ENCODE measurements at regions not wholly inside any gene's neighbourhood (a gene's known extent, or its start where the extent isn't known, plus 50 kb on each side); places are given as distances from the start of the nearest gene placed in this dataset.
"Not testable (repeated sequence)": the region's sequence is repeated elsewhere in the genome, so short reads cannot be mapped to it uniquely, and the experiment has no call there.

DNA sequence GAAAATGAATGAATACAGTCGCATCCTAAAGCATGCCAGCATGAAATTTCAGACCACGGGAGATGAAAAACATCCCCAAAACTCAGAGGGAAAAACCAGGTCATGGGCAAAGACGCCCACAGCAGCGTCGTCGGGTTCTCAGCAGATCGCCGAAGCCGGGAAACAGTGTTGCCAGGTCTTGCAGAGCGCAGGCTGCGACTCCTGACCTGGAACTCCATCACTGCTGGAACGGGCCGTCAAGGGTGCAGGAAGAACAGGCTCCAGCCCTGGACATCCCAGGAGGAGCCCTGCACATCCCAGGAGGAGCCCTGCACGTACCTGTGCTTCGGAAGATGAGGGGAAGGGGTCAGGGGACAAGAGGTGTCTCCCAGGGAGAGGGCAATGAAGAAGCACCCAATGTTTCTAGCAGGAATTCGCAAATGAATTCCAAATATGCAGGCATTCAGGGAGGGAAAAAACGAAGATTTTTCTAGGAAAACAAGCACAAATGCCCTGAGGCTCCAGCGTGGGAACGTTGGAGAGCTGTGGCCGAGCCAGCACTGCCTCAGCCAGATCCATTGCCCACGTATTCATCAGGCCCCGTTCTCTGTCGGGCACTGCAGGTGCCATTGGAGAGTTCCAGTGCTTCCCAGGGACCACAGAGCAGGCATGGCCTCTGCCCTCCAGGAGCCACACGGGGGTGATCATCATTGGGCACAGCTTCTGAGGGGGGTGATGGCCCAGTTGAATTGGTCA is 1110.4 kb downstream of the BRD1 start:
- no peak for DNase-seq

DNA sequence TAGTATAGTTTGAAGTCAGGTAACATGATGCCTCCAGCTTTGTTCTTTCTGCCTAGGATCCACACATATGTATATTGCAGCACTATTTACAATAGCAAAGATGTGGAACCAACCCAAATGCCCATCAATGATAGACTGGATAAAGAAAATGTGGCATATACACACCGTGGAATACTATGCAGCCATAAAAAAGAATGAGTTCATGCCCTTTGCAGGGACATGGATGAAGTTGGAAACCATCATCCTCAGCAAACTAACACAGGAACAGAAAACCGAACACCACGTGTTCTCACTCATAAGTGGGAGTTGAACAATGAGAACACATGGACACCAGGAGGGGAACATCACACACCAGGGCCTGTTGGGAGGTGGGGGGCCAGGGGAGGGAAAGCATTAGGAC is 1111.5 kb downstream of the BRD1 start:
- DNase-seq = not testable (repeated sequence)

DNA sequence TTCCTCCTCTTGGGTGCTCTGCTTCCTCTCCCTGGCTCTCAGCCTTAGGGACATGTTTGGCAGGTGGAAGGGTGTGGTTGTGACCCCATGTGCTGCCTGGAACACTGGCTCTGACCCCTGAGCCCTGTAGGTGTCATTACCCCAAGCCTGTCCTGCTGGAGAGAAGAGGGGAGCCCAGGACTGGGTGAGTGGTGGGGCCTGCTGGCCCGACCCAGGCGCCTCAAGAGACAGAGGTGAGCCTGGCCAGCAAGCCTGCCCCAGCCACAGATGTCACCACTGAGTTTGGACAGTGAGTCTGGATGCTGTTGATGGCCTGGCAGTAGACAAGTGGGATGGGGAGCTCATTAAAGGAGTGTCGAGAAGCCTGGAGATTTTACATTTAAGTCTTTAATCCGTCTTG is 1112.2 kb downstream of the BRD1 start:
- DNase-seq = no peak

GRCh38 chr22:48714231-48714630 is 1113.4 kb downstream of the BRD1 start:
- no peak for DNase-seq

GRCh38 chr22:48713272-48714205 is 1114.1 kb downstream of the BRD1 start:
- DNase-seq = no peak

DNA sequence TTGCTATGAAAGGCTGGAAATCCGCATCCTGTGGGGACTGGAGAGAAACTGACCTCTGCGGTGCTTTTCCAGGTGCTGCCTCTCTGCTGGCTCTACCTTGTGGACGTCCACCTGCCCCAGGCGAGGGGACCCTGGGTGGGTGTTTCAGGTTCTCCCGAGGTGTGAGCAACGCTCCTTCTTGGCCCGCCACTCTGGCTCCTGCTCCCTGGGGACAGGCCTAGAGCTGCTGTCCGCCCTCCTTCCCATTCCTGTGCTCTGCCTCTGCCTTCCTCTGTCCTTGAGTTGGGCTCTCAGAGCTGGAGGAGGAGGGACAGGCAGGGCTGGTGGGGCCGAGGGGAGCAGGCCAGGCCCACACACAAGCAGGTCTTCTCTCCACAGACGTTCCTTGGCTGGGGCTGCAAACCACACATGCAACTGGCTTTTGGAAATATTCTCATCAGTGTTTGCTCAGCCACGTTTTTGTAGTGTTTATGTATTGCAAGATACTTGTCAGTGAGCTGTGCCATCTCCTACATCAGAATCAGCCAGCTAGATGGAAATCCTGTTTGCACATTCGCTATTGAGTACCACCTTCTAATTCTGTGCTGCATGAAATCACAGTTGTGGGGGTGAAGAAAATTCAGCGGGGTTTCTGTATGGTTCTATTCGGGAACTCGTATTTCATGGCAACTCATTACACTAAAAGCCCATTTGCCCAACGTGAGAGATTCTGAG is 1115.0 kb downstream of the BRD1 start:
- DNase-seq = no peak

GRCh38 chr22:48711669-48712068 is 1116.0 kb downstream of the BRD1 start:
- no peak for DNase-seq

DNA sequence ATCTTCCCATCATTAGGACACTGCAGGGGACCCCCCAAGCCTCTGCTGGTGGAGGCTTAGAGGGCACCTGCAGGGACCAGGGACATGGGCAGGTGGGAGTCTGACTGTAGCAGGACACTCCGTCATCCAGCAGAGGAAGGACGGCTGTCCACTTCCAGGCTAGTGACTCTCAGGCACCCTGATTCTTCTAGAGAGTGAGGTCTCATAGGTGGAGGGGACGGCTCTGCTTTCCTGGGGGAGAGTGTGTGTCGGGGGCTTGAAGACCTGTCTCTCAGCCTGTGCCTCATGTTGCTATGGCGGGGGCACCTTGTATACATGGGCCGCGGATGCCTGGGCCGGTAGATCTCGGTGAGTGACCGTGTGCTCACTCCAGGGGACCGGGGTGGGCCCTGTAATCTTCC is 1116.6 kb downstream of the BRD1 start:
- no peak for DNase-seq

DNA sequence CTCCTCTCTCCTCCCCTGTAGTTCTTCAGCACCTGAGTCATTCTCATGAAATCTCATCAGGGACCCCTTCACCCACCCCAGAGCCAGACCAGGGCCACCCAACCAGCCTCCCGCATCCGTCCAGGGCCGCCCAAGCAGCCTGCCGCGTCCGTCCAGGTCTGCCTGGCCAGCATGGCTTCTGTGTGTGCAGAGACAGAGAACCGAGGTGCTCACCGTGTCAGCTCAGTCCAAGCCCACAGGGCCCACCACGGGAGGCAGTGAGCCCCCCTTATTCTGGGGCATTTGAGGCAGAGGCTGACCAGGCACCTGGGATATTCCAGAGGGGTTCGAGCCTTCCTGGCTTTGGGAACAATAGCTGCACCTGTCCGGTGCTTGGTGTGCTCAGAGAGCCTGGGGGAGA is 1117.3 kb downstream of the BRD1 start:
- no peak for DNase-seq

- no peak for DNase-seq
Observed at GRCh38 chr22:48709976-48710375, 1117.7 kb downstream of the BRD1 start.

- no peak for DNase-seq
Observed at GRCh38 chr22:48709453-48709852, 1118.2 kb downstream of the BRD1 start.

DNA sequence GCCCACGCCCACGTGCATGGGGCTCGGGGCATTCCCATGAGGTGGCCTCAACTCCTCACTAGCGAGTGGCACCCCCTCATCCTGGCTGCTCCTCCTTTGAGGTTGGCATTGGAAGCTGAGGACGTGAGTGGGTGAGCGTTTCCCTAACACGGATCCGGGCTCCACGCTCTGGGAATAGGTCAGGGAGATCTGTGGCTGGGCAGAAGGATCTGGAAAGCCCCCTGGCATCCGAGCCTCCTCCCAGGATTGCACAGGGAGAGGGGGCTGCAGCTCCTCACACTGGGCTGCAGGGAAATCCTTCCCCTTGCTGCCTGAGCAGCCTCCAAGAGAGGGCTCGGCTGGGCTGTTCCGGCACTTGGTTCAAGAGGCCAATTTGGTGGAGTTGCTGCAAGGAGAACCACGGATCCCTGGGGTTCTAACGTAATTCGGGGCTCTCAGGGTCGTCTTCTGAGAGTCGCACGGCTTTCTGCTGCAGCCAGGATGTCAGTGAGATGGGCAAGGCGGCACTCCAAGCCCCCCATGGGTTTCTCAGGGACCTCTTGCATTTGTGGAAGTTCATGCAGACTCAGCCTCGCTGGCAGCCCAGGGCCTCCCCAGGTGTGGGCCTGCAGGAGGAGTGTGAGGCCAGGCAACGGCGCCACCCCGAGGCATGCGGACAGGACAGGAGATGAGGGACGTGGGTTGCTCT is 1119.0 kb downstream of the BRD1 start:
- DNase-seq = peak; percentile 4

- peak; percentile 5 for DNase-seq
Observed at GRCh38 chr22:48707763-48708557, 1119.7 kb downstream of the BRD1 start.

DNA sequence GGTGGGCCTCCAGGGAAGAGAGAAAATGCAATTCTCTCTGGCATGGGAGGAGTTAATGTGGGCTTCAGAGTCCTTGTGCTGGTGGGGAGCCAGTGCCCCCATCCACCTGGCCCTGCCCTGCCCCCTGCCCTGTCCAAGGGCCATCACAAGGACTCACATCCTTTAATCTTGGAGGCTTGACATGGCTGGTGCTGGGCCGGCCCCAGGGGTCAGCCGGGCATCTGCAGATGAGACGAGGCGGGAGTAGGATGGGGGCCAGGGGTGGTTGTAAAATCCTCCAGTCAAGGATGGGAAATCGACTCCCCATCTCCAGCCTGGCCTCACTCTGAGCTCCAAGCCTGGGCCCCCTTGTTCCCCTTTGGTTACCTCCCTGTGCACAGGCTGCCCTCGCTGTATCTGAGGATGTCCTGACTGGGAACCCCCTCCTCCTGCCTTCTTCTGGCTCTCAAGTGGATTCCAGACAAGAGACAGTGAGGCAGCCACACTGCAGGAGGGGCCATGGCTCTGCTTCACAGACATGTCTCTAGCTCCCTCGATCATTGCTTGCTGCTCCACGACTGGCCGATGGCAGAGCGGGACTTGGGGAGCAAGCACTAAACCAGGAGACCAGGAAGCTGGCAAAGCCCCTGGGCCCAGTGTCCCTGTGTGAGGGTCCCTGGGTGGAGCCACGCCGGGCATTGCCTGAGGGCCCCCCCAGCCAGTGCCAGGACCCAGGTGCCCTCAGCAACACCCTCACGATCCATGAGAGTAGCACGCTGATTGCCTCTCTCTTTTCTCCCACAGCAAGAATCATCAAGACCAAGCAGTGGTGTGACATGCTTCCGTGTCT is 1120.5 kb downstream of the BRD1 start:
- DNase-seq = peak; percentile 10

GRCh38 chr22:48705917-48706605 is 1121.6 kb downstream of the BRD1 start:
- DNase-seq = no peak

- peak; percentile 7 for DNase-seq
Observed at GRCh38 chr22:48705159-48705916, 1122.3 kb downstream of the BRD1 start.

- DNase-seq = no peak
Observed at GRCh38 chr22:48704335-48704734, 1123.3 kb downstream of the BRD1 start.

- no peak for DNase-seq
Observed at GRCh38 chr22:48703265-48703941, 1124.3 kb downstream of the BRD1 start.
